Smooth muscle cell (in vitro differentiated cells): ENCODE measurements at regions not wholly inside any gene's neighbourhood (a gene's known extent, or its start where the extent isn't known, plus 50 kb on each side); places are given as distances from the start of the nearest gene placed in this dataset.

Experiments used
- DNase-seq: peaks from one replicate; lab custom pipeline; 2025; ENCODE audit not compliant: unreplicated experiment; lab: John Stamatoyannopoulos, UW
- H2AFZ ChIP-seq: fragments of 200-600 bp; sonication (generic); 2 replicates; pipeline ENCODE4 v1.6.0; 2016; ENCODE audit warnings: antibody characterized with exemption, low read depth, mild to moderate bottlenecking
- H3F3A ChIP-seq: fragments of 200-600 bp; sonication (generic); 2 replicates; pipeline ENCODE4 v1.6.0; 2017; ENCODE audit warnings: antibody characterized with exemption, low read depth
- H3K27ac ChIP-seq: fragments of 200-600 bp; sonication (generic); 2 replicates; pipeline ENCODE4 v1.5.1; 2016; ENCODE audit warnings: low read depth, mild to moderate bottlenecking
- H3K27me3 ChIP-seq: fragments of 200-600 bp; sonication (generic); 2 replicates; pipeline ENCODE4 v1.6.1; 2016; ENCODE audit warnings: low read depth, mild to moderate bottlenecking
- H3K36me3 ChIP-seq: fragments of 200-600 bp; sonication (generic); 2 replicates; pipeline ENCODE4 v1.5.1; 2016; ENCODE audit warnings: low read depth
- H3K4me1 ChIP-seq: fragments of 200-600 bp; sonication (generic); 2 replicates; pipeline ENCODE4 v1.5.1; 2016; ENCODE audit warnings: low read depth
- H3K4me2 ChIP-seq: fragments of 200-600 bp; sonication (generic); 2 replicates; pipeline ENCODE4 v1.6.0; 2016; ENCODE audit warnings: mild to moderate bottlenecking
- H3K4me3 ChIP-seq: fragments of 200-600 bp; sonication (generic); 2 replicates; pipeline ENCODE4 v1.5.1; 2016; ENCODE audit warnings: mild to moderate bottlenecking
- H3K79me2 ChIP-seq: fragments of 200-600 bp; sonication (generic); 2 replicates; pipeline ENCODE4 v1.6.0; 2016; ENCODE audit warnings: low read depth, mild to moderate bottlenecking
- H3K9ac ChIP-seq: fragments of 200-600 bp; sonication (generic); 2 replicates; pipeline ENCODE4 v1.6.0; 2016; ENCODE audit warnings: low read depth
- H3K9me3 ChIP-seq: fragments of 200-600 bp; sonication (generic); replicated peaks from 2 replicates; pipeline ENCODE4 v1.5.1; 2016; ENCODE audit warnings: low read depth
- H4K20me1 ChIP-seq: fragments of 200-600 bp; sonication (generic); 2 replicates; pipeline ENCODE4 v1.6.0; 2016; ENCODE audit warnings: low read depth
- CTCF ChIP-seq: fragments of 200-600 bp; sonication (generic); IDR thresholded peaks from 2 replicates; pipeline ENCODE4 v1.5.1; 2017; ENCODE audit warnings: borderline replicate concordance, mild to moderate bottlenecking, antibody characterized with exemption; ENCODE audit not compliant: insufficient read depth, poor library complexity, severe bottlenecking
- WGBS: methylation state at CpG from one replicate; pipeline ENCODE4 v1.1.7; 2016; ENCODE audit warnings: low lambda C conversion rate; 5-methylcytosine and 5-hydroxymethylcytosine counted together

- TF ChIP-seq CTCF, result no peak
- H3K9ac ChIP-seq, result no peak overlapping the region
- DNase-seq, result no peak
- H3K79me2 ChIP-seq, result no peaks in the 10 kb centered on the region
- no peaks in the 10 kb centered on the region for H4K20me1 ChIP-seq
- H3K4me2 ChIP-seq, result no peak overlapping the region
- no peaks in the 10 kb centered on the region for H3F3A ChIP-seq
- H3K9me3 ChIP-seq, result no peaks in the 10 kb centered on the region
- 80% methylated on average over 2 of the region's 2 CpGs for WGBS
- H2AFZ ChIP-seq, result no peak overlapping the region
- no peak overlapping the region for H3K27ac ChIP-seq
- no peaks in the 10 kb centered on the region for H3K36me3 ChIP-seq
- H3K4me3 ChIP-seq, result no peak overlapping the region
- H3K4me1 ChIP-seq, result peaks cover 9% of the 10 kb centered on the region
- peaks cover 3% of the 10 kb centered on the region for H3K27me3 ChIP-seq
Observed at GRCh38 chr2:105574796-105575344, 169.8 kb upstream of the NCK2 start.

- Histone ChIP-seq H4K20me1 (no peaks in the 10 kb centered on the region), H3K79me2 (no peaks in the 10 kb centered on the region), H3F3A (no peaks in the 10 kb centered on the region), H3K4me3 (no peak overlapping the region), H2AFZ (no peak overlapping the region), H3K4me1 (peaks cover 9% of the 10 kb centered on the region), H3K9me3 (no peaks in the 10 kb centered on the region), H3K4me2 (no peak overlapping the region), H3K9ac (no peak overlapping the region), H3K27ac (no peak overlapping the region), H3K36me3 (no peaks in the 10 kb centered on the region), H3K27me3 (peaks cover 3% of the 10 kb centered on the region)
- TF ChIP-seq CTCF, result no peak
- 83% methylated on average over 8 of the region's 8 CpGs for WGBS
- DNase-seq, result no peak
Observed at GRCh38 chr2:105573910-105574655, 170.6 kb upstream of the NCK2 start.

- DNase-seq, result no peak
- Histone ChIP-seq H3K9me3 (no peaks in the 10 kb centered on the region), H3K27me3 (peaks cover 3% of the 10 kb centered on the region), H4K20me1 (no peaks in the 10 kb centered on the region), H3K27ac (no peak overlapping the region), H3K36me3 (no peaks in the 10 kb centered on the region), H3K9ac (no peak overlapping the region), H3K4me3 (no peak overlapping the region), H2AFZ (no peak overlapping the region), H3F3A (no peaks in the 10 kb centered on the region), H3K4me2 (no peak overlapping the region), H3K4me1 (peaks cover 9% of the 10 kb centered on the region), H3K79me2 (no peaks in the 10 kb centered on the region)
- TF ChIP-seq CTCF, result no peak
- 82% methylated on average over 5 of the region's 5 CpGs for WGBS
Observed at GRCh38 chr2:105573490-105573889, 171.2 kb upstream of the NCK2 start.

GRCh38 chr2:105571445-105571987, 172.7 kb upstream of the FHL2 start:
- no peaks in the 10 kb centered on the region for H3F3A ChIP-seq
- H3K27me3 ChIP-seq, result peaks cover 3% of the 10 kb centered on the region
- 87% methylated on average over 8 of the region's 9 CpGs for WGBS
- H2AFZ ChIP-seq, result no peak overlapping the region
- no peaks in the 10 kb centered on the region for H3K79me2 ChIP-seq
- no peak overlapping the region for H3K4me2 ChIP-seq
- no peak overlapping the region for H3K9ac ChIP-seq
- H3K4me3 ChIP-seq, result no peak overlapping the region
- DNase-seq, result no peak
- no peaks in the 10 kb centered on the region for H4K20me1 ChIP-seq
- H3K36me3 ChIP-seq, result no peaks in the 10 kb centered on the region
- peaks cover 1% of the 10 kb centered on the region for H3K4me1 ChIP-seq
- H3K27ac ChIP-seq, result no peak overlapping the region
- H3K9me3 ChIP-seq, result no peaks in the 10 kb centered on the region
- no peak for TF ChIP-seq CTCF
